ENCODE measurements at regions not wholly inside any gene's neighbourhood (a gene's known extent, or its start where the extent isn't known, plus 50 kb on each side); places are given as distances from the start of the nearest gene placed in this dataset.

DNA sequence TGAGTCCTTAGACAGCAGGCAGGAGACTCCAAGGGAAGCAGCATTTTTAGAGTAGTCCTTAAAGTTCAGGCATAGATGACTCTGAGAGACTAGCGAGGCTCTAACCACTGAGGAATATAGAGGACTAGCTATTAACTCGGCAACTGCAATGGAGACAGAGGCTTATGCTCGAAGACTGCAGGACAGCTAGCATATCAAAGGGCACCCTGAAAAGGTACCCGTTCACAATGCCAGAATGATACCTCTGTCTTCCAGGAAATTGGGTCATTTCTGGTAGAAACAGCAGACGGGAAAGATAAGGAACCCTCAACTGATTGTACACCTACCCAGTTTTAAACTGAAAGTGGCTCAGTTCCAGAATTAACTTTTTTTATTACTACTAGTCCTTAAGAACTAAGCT, 1204.0 kb upstream of the ZEB2 start:
- TF ChIP-seq EZH2 (IDR thresholded peaks at IDR 0.05; ENCODE audit: low read length, unreplicated experiment), result no peak
- TF ChIP-seq, protein P1, sequence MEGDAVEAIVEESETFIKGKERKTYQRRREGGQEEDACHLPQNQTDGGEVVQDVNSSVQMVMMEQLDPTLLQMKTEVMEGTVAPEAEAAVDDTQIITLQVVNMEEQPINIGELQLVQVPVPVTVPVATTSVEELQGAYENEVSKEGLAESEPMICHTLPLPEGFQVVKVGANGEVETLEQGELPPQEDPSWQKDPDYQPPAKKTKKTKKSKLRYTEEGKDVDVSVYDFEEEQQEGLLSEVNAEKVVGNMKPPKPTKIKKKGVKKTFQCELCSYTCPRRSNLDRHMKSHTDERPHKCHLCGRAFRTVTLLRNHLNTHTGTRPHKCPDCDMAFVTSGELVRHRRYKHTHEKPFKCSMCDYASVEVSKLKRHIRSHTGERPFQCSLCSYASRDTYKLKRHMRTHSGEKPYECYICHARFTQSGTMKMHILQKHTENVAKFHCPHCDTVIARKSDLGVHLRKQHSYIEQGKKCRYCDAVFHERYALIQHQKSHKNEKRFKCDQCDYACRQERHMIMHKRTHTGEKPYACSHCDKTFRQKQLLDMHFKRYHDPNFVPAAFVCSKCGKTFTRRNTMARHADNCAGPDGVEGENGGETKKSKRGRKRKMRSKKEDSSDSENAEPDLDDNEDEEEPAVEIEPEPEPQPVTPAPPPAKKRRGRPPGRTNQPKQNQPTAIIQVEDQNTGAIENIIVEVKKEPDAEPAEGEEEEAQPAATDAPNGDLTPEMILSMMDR (conservative IDR thresholded peaks at IDR 0.05; ENCODE audit: low read depth, low read length), result no peak

Measured in PC-3 (cell line).